Activated CD4-positive, alpha-beta T cell treated with anti-CD3 and anti-CD28 coated beads, Interleukin-2, amount 50 U/mL, for 48 hours (primary cell): ENCODE measurements at regions not wholly inside any gene's neighbourhood (a gene's known extent, or its start where the extent isn't known, plus 50 kb on each side); places are given as distances from the start of the nearest gene placed in this dataset.

ENCODE experiments used
- DNase-seq, 2 experiments: peaks; one replicate each; pipeline ENCODE4 v3.0.0-alpha.2; 2020

DNA sequence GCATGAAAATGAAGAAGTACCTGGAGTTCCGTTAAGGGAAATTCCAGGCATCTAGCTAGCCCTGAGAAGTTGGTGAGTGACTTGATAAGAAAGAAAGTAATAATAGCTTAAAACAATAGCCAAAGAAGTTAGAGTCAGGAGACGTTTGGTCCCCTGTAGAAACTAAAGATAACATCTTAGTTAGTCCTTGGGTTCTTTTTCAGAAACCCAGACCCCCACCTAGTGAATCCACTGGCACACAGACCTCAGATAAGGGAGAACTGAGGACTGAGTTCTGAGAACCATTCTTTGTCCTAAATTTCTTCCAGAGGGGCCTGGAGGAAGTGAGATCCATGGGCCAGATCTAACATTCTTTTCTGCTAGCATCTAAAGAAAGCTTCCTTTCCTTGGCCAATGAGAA is 335.4 kb downstream of the SLC4A3 start:
- DNase-seq = no peak

DNA sequence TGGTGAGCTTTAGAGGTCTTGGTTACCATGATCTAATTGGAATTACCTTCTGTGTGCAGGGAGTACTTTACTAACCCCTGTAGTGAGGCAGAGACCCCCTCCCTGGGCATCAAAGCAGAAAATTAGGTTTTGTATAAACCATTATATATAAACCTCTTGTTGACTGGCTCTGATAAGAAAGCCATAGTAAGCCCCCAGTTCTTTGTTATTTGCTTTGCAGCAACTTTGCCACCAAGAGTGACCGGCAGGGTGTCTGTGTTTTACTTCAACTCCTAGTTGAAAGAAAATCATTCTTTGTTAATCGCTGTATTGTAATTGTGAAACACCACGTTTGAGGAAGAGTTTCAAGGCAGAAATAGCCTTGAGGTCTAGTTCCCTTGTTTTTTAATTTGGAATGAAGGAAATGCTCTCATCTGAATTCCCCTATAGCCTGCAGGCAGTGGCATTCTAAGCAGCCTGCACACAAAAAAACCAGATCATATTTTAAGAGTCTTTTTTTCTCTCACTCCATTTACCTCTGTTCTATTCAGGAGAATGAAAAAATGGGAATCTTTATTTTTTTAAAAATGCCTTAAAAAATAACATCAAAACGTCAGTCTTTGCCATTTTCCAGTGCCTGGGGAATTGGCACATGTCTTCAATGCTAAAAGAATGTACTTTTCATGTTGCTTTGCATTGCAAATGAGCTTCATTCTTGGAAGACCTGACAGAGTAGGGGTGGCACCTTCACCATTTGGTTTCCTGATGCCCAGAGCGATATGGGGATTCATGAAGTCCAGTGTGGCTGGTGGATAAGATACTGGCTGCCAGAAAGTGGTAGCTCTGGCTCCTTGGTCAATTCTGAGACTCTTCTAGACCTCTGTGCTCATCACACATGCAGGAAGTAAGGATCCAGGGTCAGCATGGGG is 338.1 kb downstream of the SLC4A3 start:
- no peak for DNase-seq

- DNase-seq = no peak
Observed at GRCh38 chr2:219967247-219968245, 340.1 kb downstream of the SLC4A3 start.

GRCh38 chr2:219968685-219969345 is 341.4 kb downstream of the SLC4A3 start:
- no peak for DNase-seq

- no peak for DNase-seq
Observed at GRCh38 chr2:219969508-219969907, 342.1 kb downstream of the SLC4A3 start.

DNA sequence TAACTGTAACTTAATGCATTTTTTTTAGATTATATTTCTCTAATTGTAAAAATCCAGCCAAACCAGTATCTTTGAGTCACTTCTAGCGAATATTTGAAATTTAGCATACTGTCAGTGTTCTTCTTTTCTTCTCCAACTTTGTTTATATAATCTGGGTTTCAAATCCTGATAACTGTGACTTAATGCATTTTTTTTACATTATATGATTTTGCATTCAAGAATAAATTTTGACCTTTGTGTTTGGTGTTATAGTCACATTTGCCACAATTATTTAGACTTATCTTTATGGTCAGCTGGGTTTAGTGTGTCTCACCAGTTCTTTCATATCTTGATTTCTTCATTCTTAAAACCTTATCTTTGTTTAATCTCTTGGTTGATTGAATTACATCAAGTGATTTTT is 345.7 kb downstream of the SLC4A3 start:
- no peak for DNase-seq

DNA sequence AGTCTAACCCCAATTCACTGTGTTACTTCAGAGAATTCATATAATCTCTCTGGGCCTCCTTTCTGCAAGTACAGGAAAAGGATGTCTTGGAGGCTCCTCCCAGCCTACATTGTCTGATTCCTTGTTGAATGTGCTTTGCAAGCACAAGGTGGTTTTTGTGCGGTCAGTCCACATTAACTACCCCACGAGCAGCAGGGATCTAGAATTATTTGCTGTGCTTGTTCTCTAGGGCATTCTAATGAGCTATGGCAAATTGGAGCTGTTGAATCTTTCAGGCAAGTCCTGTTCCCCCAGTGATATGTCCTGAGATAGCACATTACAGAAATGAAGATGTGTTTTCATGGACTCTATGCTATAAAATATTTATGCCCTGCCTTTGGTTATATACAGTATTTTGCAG is 349.4 kb downstream of the SLC4A3 start:
- no peak for DNase-seq

GRCh38 chr2:219980638-219981037 is 353.2 kb downstream of the SLC4A3 start:
- DNase-seq = no peak

DNA sequence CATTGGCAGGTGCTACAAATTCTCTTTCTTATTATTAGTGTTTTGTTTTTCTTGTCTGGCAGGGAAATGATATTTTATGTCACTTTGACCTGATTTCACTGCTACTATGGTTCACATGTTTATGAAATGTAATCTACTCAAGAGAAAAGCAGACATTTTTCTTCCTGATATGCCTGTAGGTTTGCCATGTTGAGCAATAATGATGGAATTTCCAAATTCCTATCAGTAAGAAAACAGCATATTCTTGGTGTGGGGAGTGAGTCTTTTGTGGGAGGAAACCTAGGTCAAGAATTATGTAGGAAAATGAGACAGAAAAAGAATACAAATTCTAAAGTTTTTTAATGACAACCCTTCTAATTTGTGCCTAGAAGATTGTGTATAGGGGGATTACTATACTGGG is 356.4 kb downstream of the SLC4A3 start:
- DNase-seq = no peak

DNA sequence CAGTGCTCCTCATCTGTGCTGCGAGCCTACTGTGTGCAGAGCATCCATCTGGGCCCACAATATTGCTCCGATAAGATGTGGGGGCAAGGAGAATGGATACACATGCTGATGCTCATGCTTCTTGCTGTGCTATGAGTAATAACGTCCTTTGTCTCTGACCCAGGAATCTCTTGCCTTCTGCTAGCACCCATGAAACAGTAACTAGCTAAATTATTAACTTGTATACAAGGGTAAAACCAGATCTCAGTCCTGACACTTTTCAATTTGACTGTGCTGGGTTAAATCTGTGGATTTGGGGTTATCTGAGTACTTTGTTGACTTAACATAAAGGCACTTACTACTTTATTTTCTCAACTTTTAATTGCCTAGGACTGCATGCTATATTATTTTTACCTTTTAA is 357.6 kb downstream of the SLC4A3 start:
- DNase-seq = no peak

- no peak for DNase-seq
Observed at GRCh38 chr2:219987830-219988229, 360.4 kb downstream of the SLC4A3 start.

DNA sequence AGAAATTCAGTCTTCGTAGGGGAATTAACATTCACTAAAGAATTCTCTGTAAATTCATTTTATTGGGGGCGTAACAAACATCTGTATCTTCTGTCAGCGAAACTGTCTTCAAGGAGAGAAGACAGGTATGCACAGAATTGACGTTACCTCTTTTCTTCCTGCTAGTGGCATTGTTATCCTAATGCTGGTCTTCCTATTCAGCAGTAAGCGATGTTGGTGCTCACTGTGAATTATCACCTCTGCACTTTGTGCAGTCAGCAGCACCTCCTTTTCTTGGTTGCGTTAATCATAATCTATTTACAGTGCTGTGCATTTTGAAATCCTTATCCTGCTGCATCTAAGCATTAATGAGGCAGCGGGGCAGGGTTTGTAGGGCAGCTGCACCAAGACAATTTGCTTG is 362.3 kb downstream of the SLC4A3 start:
- no peak for DNase-seq

DNA sequence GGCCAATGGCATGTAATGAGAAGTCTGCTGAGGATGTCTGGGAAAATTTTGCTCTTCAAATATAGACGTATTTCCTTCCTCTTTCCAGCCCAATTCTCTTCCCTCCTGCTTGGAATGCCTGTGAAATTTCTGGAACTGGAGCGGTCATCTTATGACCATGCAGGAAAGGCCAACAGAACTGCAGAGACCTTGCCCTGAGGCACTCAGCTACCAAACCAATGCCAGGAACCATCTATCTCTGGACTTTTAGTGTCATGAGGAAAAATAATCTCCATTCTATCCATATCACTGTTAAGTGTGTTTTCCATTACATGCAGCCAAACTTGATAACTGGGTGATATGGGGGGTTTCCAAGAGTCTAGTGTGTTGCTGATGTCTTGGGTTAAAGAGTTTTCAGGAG is 363.7 kb downstream of the SLC4A3 start:
- no peak for DNase-seq

- no peak for DNase-seq
Observed at GRCh38 chr2:219995399-219995798, 368.0 kb downstream of the SLC4A3 start.

DNA sequence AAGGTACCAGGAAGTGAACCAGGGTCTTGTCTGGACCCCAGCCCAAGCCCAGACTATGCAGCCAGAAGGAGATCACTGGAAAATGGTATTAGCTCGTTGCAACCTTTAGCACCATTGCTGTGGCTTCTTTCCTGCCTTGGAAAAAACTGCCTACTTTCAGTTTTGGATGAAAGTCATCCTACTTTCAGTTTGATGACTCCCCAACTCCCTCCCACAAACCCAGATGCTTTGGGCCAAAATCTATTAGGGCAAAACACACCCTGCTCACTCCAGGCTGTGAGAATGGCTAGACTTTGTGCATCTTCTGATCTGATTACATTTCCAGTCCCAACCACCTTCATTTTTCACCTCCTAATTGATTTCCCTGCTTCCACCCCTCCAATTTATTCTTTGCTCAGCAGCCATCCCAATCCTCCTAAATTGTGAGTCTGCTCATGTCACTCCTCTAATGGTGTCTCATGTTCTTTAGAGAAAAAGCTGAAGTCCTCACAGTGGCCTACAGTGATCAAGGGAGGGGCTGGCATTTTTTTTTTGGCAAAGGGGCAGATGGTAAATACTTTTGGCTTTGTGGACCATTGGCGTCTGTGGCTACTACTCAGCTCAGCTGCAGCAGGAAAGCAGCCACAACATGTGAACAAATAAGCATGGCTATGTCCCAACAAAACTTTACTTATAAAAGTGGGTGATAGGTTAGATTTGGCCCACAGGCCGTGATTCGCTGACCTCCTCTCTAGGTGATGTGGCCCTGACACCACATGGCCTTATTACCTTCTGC is 368.7 kb downstream of the SLC4A3 start:
- no peak for DNase-seq

- peak; percentile 25 to 37 for DNase-seq
Observed at GRCh38 chr2:219997341-219997851, 370.0 kb downstream of the SLC4A3 start.

- DNase-seq = no peak
Observed at GRCh38 chr2:219998107-219998506, 370.7 kb downstream of the SLC4A3 start.

DNA sequence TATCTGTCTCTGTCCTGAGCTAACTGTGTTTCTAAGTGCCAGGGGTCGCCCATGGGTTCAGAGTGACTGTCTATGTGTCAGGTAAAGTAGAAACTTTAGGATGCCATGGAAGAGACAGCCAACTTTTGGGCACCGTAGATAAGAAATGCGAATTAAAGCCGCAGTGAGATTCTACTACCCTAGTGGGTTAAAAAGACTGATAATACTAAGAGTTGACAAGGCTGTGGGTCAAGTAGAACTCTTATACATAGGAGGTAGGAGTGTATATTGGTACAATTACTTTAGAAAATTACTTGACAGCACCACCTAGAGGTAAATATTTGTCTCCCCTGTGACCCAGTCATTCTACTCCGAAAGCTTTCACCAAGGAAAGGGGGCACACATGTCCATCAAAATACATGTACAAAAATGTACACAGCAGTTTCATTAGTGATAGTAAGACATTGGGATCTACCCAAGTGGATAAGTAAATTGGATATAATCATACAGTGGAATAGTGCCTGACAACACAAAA is 371.3 kb downstream of the SLC4A3 start:
- DNase-seq = no peak

- no peak for DNase-seq
Observed at GRCh38 chr2:220000080-220000479, 372.6 kb downstream of the SLC4A3 start.

DNA sequence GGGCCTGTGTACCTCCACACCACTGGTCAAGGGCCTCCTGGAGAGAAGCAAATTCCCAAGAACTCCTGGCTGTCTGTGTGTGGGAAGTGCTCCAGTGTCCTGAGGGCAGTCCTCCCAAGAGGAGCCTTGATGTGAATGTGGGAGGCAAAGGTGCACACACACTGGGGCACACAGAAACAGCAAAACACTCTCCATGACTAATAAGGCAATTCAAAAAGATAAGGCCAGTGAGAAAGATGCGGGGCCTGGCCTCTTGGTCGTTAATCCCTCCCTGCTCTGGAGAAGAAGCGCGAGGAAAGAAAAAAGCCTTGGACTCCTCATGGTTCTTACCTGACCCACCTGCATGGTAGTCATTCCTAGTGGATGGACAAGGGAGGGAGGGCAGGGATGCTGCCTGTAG is 373.2 kb downstream of the SLC4A3 start:
- DNase-seq = no peak

DNA sequence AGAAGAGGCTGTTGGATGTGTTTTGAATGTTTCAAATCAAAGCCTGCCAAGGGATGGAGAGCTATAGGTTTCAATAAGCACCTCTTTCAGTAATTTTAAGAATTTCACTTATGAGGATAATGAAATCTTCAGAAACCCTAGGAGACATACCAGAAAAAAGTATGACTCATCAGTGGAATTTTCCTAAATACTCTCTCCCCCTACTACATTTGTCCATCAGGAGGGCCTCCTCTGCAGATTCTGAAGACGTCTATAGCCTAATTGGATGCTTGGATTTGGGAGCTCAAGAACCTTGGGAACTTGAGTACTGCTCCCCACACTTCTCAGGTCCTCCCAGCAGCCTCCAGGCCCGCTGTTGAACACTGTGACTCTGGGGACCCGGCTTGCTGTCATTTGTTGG is 374.3 kb downstream of the SLC4A3 start:
- DNase-seq = no peak

- DNase-seq = no peak
Observed at GRCh38 chr2:220002251-220002650, 374.8 kb downstream of the SLC4A3 start.
